Sigmoid colon (tissue), 6 donors: ENCODE measurements at regions not wholly inside any gene's neighbourhood (a gene's known extent, or its start where the extent isn't known, plus 50 kb on each side); places are given as distances from the start of the nearest gene placed in this dataset.

Experiments
- DNase-seq: peaks from one replicate; pipeline ENCODE4 v3.0.0-alpha.2; 2019
- H3K27ac ChIP-seq, 4 donors: fragments of 200-600 bp; sonication (generic); one replicate each; pipeline ENCODE4 v1.5.1; 2016 to 2019; ENCODE audit warnings: mild to moderate bottlenecking in 1 of 4
- H3K27me3 ChIP-seq, 3 donors: fragments of 200-600 bp; sonication (generic); one replicate each; pipeline ENCODE4 v1.5.1; 2019; ENCODE audit warnings: mild to moderate bottlenecking in 1 of 3
- H3K36me3 ChIP-seq, 4 donors: fragments of 200-600 bp; sonication (generic); one replicate each; pipeline ENCODE4 v1.5.1; 2016 to 2019
- H3K4me1 ChIP-seq, 4 donors: fragments of 200-600 bp; sonication (generic); one replicate each; pipeline ENCODE4 v1.5.1; 2017 to 2019
- H3K4me3 ChIP-seq, 4 donors: fragments of 200-600 bp; sonication (generic); one replicate each; pipeline ENCODE4 v1.5.1; 2017 to 2019; ENCODE audit warnings: mild to moderate bottlenecking in 2 of 4, moderate library complexity in 1 of 4
- H3K9me3 ChIP-seq, 4 donors: fragments of 200-600 bp in 3 of 4; sonication (generic) in 3 of 4; one replicate each; pipeline versions ENCODE4 v1.5.1 to v1.6.1; 2013 to 2019
- CTCF ChIP-seq, 4 experiments: fragments of 450-650 bp in 3 of 4; fragments of 200-600 bp in 1 of 4; IDR thresholded peaks; one replicate each; pipeline ENCODE4 v1.5.1; 2016 to 2019; ENCODE audit warnings: antibody characterized with exemption in 4 of 4, mild to moderate bottlenecking in 3 of 4, moderate library complexity in 2 of 4
- EP300 ChIP-seq, 4 donors: sonication (generic); formaldehyde crosslinking; IDR thresholded peaks; one replicate each; pipeline ENCODE4 v1.6.1; 2017; ENCODE audit warnings: antibody characterized with exemption in 4 of 4
- POLR2A ChIP-seq, 2 donors: fragments of 450-650 bp; IDR thresholded peaks; one replicate each; pipeline ENCODE4 v1.6.1; 2016; ENCODE audit warnings: antibody characterized with exemption in 2 of 2, mild to moderate bottlenecking in 2 of 2, moderate library complexity in 2 of 2
- POLR2AphosphoS5 ChIP-seq, 4 donors: sonication (generic); formaldehyde crosslinking; IDR thresholded peaks; one replicate each; pipeline ENCODE4 v1.6.1; 2017; ENCODE audit warnings: antibody characterized with exemption in 4 of 4
- WGBS, 2 donors: extraction: QIAGEN DNeasy Blood & Tissue Kit; methylation state at CpG; one replicate each; pipeline ENCODE4 v1.1.7; 2013; 5-methylcytosine and 5-hydroxymethylcytosine counted together
- intact Hi-C: fragments of 100-400 bp; cut with DNase I; formaldehyde crosslinking; loops from one replicate; pipeline ENCODE4 v1.15.1; 2023
- donor health status: healthy with polysubstance abuse.
- donor health status: healthy.

- Histone ChIP-seq H3K9me3 (peaks cover 0 to 2% (median 0%) of the 10 kb centered on the region in 4 donors), H3K36me3 (no peaks in the 10 kb centered on the region), H3K4me3 (no peak overlapping the region), H3K27me3 (no peaks in the 10 kb centered on the region), H3K4me1 (no peaks in the 10 kb centered on the region), H3K27ac (no peak overlapping the region)
- intact Hi-C loops = no loop called here
- 88 to 91% methylated on average over 9 of the region's 9 CpGs for WGBS, 2 donors
- DNase-seq = no peak
- TF ChIP-seq CTCF (IDR thresholded peaks at IDR 0.05) (no peak), POLR2A (IDR thresholded peaks at IDR 0.05) (no peak)
Observed at GRCh38 chr2:71898375-71898774, 249.3 kb downstream of the CYP26B1 start.

GRCh38 chr2:71897836-71898235 is 249.8 kb downstream of the CYP26B1 start:
- intact Hi-C loops = no loop called here
- no peak for TF ChIP-seq POLR2A (IDR thresholded peaks at IDR 0.05)
- Histone ChIP-seq H3K4me3 (no peak overlapping the region), H3K27ac (no peak overlapping the region), H3K4me1 (no peaks in the 10 kb centered on the region), H3K27me3 (no peaks in the 10 kb centered on the region), H3K36me3 (no peaks in the 10 kb centered on the region), H3K9me3 (peaks cover 0 to 2% (median 0%) of the 10 kb centered on the region in 4 donors)
- no peak for DNase-seq
- 82 to 83% methylated on average over 7 of the region's 7 CpGs for WGBS, 2 donors

GRCh38 chr2:71897137-71897480 is 250.6 kb downstream of the CYP26B1 start:
- Histone ChIP-seq H3K4me3 (no peak overlapping the region), H3K27me3 (no peaks in the 10 kb centered on the region), H3K27ac (no peak overlapping the region), H3K9me3 (peaks cover 0 to 2% (median 0%) of the 10 kb centered on the region in 4 donors), H3K36me3 (no peaks in the 10 kb centered on the region), H3K4me1 (no peaks in the 10 kb centered on the region)
- TF ChIP-seq CTCF (IDR thresholded peaks at IDR 0.05) = no peak
- no peak for TF ChIP-seq POLR2AphosphoS5 (IDR thresholded peaks at IDR 0.05)
- TF ChIP-seq EP300 (IDR thresholded peaks at IDR 0.05) = no peak
- 76 to 84% methylated on average over 6 of the region's 6 CpGs for WGBS, 2 donors
- no peak for DNase-seq
- intact Hi-C loops = no loop called here

GRCh38 chr2:71896385-71897136 is 251.1 kb downstream of the CYP26B1 start:
- Histone ChIP-seq H3K27me3 (no peaks in the 10 kb centered on the region), H3K4me1 (no peaks in the 10 kb centered on the region), H3K9me3 (peaks cover 0 to 1% (median 0%) of the 10 kb centered on the region in 4 donors), H3K27ac (no peak overlapping the region), H3K4me3 (no peak overlapping the region), H3K36me3 (no peaks in the 10 kb centered on the region)
- DNase-seq = no peak
- intact Hi-C loops = no loop called here
- 63 to 73% methylated on average over 9 of the region's 9 CpGs for WGBS, 2 donors
- TF ChIP-seq EP300 (IDR thresholded peaks at IDR 0.05) (no peak), CTCF (IDR thresholded peaks at IDR 0.05) (no peak), POLR2AphosphoS5 (IDR thresholded peaks at IDR 0.05) (no peak), POLR2A (IDR thresholded peaks at IDR 0.05) (no peak)

- no peaks in the 10 kb centered on the region for H3K4me1 ChIP-seq
- H3K27ac ChIP-seq = no peak overlapping the region
- no peaks in the 10 kb centered on the region for H3K9me3 ChIP-seq
- H3K36me3 ChIP-seq = no peaks in the 10 kb centered on the region
- no peak overlapping the region for H3K4me3 ChIP-seq
- 89 to 90% methylated on average over 10 of the region's 10 CpGs for WGBS, 2 donors
- TF ChIP-seq EP300 (IDR thresholded peaks at IDR 0.05) (no peak), POLR2A (IDR thresholded peaks at IDR 0.05) (no peak), POLR2AphosphoS5 (IDR thresholded peaks at IDR 0.05) (no peak), CTCF (IDR thresholded peaks at IDR 0.05) (no peak)
- no peak for DNase-seq
- intact Hi-C loops = no loop called here
- H3K27me3 ChIP-seq = no peaks in the 10 kb centered on the region
Observed at GRCh38 chr2:71895320-71896161, 252.1 kb downstream of the CYP26B1 start.
